EH (cell line): ENCODE measurements at regions not wholly inside any gene's neighbourhood (a gene's known extent, or its start where the extent isn't known, plus 50 kb on each side); places are given as distances from the start of the nearest gene placed in this dataset.
"Not testable (repeated sequence)": the region's sequence is repeated elsewhere in the genome, so short reads cannot be mapped to it uniquely, and the experiment has no call there.

Experiments used
- DNase-seq: peaks from one replicate; pipeline ENCODE4 v3.0.0-alpha.2; 2015; ENCODE audit warnings: low read depth

GRCh38 chr3:194042927-194043326 is 93.0 kb upstream of the HES1 start:
- peak; percentile 77 for DNase-seq

DNA sequence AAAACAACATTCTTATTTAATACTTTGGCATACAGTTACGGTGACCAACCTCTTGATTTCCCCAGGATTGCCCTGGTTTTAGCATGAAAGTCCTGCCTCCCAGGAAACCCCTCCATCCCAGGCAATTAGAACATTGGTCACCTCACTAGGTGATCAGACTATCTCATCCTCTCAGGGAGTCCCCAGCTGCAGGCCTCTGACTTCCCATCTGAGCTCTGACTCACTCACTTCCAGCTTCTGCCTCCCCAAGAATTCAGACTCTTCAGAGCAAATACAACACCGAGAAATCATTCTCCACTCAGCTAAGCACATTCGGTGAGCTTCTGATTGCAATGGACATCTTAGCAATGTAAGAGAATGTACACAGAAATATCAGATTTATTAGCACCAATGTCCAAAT is 92.4 kb upstream of the HES1 start:
- DNase-seq, result peak; percentile 58

DNA sequence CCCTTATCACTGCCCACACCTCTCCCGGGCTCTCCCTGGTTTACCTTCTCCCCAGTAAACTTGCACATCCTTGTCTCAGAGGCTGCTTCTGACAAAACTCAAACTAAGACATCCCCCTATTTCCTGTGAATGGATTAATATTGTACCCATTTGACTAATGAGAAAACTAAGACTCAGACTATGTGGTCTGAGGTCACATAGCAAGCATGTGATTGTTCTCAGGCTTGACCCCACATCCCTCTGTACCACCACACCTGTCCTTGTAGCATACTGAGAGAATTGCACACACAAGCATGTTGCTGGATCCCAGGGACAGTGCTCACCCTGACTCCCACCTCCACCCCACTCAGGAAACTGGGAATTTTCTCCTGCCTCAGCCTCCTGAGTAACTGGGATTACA is 90.7 kb upstream of the HES1 start:
- no peak for DNase-seq

DNA sequence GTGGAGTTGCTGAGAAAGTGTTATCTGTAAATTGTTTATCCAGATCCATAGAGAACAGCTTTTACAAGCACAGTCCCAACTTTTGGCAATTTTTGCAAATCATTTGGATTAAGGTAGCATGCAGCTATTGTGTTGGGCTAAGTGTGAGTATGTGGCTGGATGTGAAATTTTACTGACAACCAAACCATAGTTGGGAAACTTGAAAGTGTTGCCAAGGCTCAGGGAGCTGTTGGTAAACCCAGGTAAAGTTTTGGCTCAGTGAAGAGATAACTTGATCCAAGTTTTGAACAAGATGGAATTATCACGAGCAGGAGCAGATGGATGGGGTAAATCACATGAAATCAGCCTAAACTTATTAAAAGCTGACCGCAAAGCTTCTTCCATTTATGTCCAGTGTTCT is 90.0 kb upstream of the HES1 start:
- no peak for DNase-seq

GRCh38 chr3:194046531-194046930 is 89.4 kb upstream of the HES1 start:
- no peak for DNase-seq

- DNase-seq, result peak; percentile 5
Observed at GRCh38 chr3:194046995-194047645, 88.8 kb upstream of the HES1 start.

GRCh38 chr3:194049394-194049793 is 86.6 kb upstream of the HES1 start:
- no peak for DNase-seq

- no peak for DNase-seq
Observed at GRCh38 chr3:194050782-194051320, 85.1 kb upstream of the HES1 start.

GRCh38 chr3:194051366-194052149 is 84.4 kb upstream of the HES1 start:
- DNase-seq, result no peak

DNA sequence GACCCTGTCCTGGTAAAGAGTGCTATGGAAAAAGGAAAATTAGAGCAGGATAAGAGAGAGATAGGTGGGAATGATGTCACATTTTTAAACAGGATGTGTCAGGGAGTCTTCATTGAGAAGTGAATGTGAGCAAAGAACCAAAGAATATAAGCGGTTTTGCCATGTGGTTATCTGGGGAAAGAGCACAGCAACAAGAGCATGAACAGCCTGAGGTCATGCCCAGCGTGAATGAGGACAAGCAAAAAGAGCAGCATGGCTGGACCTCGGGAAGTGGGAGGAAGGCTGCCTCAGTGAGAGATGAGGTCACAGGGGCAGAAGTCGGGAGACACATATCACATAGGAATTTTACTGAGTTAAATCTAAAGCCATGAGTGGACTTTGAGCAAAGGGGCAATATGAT is 82.8 kb upstream of the HES1 start:
- DNase-seq, result peak; percentile 4

- DNase-seq, result no peak
Observed at GRCh38 chr3:194054016-194054415, 81.9 kb upstream of the HES1 start.

DNA sequence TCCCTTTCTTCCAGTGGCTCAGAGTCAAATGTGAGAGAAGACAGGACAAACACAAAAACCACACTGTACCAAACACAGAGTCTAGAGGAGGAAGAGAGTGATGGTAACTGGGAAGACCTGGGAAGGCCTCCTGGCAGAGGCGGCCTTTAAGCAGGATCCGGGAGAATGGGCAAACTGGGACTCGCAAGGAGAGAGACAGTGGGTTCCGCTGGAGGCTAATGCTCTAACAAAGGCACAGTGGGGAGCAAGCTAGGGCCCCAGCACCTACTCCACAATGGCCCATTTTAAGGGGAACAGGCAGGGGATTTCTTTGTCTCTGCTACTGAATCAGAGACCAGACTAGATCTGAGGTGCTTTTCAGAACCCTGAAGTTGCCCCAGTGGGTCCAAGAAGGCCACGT is 81.4 kb upstream of the HES1 start:
- no peak for DNase-seq

DNA sequence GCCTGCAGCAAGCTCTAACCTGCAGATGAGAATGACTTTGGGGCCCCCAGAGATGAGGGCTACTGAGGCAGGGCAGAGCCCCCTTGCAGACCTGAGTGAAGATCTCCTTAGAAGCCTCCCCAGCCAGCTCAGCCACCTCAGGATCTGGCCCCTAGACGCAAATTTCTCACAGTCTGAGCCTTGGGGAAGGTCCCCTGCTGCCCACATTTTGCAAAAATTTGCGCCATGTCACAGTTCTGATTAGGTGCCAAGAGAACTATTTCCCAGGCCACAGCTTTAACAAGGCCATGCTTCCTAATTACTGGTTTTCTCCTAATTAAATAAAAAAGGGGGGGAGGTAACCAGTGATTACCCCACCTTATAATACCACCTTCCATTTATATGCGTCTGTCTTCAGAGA is 81.0 kb upstream of the HES1 start:
- no peak for DNase-seq

DNA sequence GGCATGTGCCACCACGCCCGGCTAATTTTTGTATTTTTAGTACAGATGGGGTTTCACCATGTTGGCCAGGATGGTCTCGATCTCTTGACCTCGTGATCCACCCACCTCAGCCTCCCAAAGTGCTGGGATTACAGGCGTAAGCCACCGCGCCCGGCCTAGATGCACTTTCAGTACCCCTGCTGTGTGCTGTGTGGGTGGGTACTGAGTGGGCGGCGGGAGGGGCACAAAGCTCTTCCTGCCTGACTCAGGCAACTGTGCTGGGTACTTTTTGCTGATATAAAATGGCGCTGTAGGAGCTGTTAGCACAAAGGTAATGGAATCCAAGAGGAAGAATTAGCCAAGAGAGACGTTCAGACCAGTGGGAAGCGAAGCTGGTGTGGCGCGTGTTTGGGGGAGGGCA is 79.6 kb upstream of the HES1 start:
- DNase-seq, result not testable (repeated sequence)

DNA sequence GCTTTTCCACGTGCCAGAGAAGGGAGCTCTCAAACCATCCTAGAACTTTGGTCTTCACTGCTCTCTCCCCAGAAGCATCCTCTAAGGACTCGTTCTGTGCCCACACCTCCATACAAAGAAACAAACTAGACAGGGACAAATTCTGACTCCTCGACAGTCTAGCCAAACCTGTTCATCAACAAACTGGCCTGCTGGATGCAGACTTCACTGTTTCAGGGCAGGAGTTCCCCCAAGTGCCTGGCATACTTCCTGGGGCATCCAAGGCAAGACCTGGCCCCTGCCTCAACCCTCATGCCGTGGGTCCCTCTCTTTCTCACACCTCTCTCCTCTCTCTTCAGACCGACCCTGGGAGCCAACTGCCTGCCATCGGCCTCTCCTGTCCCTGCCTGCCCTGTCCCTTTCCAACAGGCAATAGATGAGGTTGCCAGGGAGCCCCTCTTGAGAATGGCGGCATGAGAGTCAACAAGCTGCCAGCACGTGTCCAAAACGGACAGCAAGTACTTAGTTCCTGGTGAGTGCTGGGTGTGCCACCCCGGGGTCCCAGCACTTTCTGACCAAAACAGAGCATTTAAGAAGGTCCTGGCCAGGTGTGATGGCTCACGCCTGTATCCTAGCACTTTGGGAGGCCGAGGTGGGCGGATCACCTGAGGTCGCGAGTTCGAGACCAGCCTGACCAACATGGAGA is 79.1 kb upstream of the HES1 start:
- DNase-seq, result no peak

DNA sequence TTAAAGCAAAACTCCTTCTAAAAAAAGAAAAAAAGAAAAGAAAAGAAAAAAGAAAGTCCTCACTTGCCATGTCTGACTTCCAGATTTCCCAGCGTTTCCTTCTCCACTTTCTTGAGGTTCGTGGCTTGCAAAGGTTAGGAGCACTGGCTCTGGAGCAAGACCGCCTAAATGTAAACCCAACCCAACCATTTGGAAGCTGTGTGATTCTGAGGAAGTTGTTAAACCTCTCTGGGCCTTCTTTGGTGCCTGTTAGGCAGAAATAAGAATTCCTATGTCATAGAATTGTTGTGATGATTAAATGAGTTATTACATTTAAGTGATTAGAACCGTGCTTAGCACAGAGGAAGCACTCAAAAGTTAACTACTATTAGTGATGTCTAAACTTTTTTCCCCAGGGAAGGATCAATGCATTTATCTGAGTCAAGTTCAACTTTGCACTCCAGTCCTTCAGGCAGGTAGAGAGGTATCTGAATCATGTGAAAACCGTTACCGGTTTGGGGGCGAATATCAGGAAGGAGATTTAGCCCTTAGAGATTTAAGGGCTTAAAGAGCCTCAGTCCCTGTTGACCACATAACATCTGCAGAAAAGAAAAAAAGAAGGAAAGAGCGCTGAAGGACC is 78.3 kb upstream of the HES1 start:
- no peak for DNase-seq

- peak; percentile 51 for DNase-seq
Observed at GRCh38 chr3:194058189-194058571, 77.8 kb upstream of the HES1 start.

DNA sequence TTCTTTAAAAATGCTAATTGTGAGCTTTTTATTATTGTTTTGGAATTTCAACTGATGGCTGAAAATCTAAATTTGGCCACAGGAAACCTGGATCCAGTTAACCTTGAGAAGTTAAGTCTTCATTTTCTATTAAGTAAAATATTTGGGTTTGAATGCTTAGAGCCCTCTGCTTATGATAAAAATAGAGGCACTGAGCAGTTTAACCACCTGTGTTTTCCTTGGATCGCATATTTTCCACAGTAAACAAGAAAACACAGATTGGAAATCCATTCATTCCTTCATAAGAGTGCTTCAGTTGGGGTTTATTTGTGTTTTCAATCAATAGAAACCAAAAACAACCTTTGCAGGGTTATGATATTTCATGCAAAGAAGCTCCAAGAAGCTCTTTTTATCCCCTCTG is 77.2 kb upstream of the HES1 start:
- no peak for DNase-seq

- no peak for DNase-seq
Observed at GRCh38 chr3:194061421-194062030, 74.4 kb upstream of the HES1 start.

- no peak for DNase-seq
Observed at GRCh38 chr3:194062830-194063229, 73.1 kb upstream of the HES1 start.

DNA sequence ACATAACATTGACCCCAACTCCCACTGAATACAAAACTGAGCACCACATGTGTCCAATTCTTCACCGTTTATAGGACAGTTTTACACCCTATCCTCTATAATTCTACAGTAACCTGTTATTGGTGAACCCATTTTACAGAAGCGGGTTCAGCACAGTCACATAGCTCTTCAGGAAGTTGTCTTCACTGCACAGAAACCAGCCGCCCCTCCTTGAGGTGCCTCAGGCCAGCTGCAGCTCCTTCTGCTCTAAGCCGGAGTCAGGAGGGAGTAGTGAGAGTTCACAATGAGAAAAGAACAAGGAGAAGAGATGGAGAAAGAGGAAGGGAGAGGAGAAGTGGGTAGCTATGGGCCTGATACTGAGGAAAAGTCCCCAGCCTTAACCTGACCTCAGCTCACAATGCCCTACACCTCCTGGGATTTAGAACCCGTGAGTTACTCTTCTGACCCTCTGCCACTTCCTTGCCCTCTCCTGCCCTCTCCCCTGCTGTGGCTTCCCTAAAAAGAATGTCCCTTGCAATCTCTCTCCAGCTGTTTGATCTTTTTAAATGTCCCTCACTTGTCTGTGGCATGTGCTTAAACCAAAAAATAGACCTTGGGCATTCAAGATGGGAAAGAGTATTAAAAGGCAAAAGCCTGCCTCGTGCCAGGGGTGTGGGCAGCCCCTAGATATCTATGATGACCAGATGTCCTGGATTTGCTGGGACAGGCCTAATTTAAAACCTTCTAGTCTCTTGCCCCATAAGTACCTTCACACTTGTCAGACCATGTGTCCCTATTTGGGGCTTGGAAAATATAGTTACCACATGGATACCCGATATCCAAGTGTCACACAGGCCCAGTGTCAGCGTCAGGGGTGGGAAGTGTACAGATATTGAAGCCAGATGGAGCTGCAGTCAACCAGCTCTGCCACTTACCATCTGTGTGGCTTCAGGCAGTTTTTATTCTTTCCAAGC is 71.3 kb upstream of the HES1 start:
- no peak for DNase-seq
